NCI-H146 treated with DMSO at 0.1 percent for 48 hours (cell line): ENCODE measurements at regions not wholly inside any gene's neighbourhood (a gene's known extent, or its start where the extent isn't known, plus 50 kb on each side); places are given as distances from the start of the nearest gene placed in this dataset.

Source experiments
- DNase-seq: peaks from one replicate; lab custom pipeline; 2025; ENCODE audit not compliant: unreplicated experiment; lab: John Stamatoyannopoulos, UW

DNA sequence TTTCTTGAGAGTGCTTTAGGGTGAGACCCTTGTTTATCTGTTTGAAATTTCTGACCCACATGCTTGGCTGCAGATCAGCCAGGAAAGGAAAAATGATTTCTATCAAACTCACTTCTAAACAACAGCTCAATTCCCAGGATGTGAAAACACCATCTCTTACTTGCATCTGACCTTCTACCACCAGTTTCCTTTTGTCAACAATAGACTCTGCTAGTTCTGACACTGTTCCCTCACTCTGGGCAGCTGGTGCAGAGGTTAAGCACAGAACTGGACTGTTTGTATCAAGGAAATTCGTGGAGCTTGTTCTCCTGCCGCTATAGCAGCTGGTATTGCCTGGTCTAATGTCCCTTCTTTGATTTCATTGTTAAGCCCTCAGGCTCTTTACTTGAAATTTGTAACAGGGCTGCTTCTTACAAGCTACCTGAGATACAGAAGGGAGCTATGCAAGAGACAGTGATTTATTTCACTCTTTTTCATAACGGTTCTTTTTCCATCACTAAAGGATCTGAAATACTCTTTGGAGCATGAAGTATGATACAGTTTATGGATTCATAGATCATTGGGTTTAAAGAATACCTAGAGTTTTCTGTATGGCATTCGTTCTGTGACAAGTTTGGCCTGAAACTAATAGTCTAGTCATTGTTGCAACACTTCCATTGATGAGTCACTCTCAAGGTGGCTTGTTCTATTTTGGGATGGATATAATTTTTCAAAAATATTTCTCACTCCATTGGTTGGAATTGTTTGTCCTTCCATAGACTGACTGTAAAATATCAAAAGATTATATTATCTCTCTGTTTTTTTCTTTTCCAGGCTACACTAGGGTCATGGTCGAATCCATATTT lies 178.2 kb upstream of the ZC3H12C start:
- peak; percentile 36 for DNase-seq

DNA sequence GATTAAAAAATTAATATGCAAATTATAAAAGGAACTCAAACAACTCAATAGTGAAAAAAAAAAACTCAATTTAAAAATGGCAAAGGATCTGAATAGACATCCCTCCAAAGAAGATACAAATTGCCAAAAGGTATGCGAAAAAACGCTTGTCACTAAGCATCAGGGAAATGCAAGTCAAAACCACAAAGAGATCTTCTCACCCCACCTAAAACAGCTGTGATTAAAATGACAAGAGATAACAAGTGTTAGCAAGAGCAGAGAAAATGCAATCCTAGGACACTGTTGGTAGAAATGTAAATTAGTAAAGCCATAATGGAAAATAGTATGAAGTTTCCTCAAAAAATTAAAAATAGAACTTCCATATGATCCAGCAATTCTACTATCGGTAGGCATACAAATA lies 166.3 kb upstream of the ZC3H12C start:
- DNase-seq, result no peak

DNA sequence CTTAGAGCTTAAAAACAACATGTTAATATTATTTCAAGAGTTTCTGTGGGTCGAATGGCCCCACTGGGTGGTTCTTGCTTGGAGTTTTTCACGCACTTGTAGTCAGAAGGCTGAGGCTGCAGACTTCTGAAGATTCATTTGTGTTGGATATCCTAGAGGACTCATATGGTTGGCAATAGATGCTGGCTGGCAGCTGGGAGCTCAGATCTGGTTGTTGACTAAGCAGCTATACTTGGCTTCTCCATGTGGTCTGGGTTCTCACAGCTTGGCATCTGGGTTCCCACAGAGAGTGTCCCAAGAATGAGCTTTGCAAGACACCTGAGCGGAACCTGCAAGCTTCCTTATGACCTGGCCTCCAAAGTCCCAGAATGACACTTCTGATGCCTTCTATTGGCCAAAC lies 163.9 kb upstream of the ZC3H12C start:
- no peak for DNase-seq

DNA sequence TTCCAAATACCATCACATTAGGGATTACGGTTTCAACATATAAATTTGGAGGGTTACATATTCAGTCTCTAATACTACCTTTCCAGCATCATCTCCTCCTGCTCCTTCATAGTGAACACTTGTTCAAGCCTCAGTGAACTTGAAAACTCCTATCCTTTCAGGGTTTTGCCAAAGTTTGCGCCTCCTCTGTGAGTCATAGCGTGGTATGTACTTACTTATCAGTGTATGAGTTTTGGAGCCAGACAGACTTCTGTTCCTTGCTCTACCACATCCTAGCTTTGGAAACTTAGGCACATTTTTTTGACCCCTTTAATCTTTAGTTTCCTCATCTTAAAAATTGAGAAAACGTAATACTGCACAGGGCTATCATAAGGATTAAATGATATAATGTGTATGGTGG lies 160.1 kb upstream of the ZC3H12C start:
- no peak for DNase-seq

DNA sequence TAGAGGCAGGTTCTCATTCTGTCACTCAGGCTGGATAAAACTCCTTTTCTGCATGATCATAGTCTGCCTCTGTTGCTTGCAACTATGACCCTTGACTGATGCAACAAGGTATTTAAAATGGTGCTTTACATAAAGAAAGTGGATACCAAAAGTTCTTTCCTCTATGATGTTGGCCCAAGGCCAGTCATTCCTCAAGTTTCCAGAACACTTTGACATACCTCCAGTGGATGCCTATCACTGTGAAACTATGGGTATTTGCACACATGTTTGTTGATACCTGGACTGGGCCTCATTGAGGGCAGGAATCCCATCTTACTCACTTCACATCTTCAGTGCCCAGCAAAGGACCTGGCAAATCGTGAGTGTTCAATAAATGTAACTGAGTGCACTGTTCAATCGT lies 159.0 kb upstream of the ZC3H12C start:
- no peak for DNase-seq

DNA sequence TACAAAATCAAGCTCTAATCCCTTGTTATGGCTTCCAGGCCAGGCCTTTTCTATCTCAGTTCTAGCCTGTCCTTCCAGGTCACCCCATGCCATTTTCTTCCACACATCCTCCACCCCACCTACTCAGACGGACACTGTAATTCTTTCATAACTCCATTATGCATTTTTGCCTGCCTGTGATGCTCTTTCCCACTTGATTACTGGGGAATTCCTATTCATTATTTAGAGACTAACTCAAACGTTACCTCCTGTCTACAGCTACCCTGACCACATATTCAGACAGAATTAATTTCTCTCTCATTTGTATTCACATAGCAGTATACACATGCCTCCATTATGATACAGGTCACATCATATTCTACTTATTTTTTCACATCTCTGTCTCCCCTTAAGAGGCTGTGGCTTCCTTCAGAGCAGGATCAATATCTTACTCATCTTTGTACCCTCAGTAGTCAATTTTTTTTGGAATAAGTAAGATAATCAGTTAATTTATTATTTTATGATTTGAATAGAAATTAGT lies 156.5 kb upstream of the ZC3H12C start:
- no peak for DNase-seq

DNA sequence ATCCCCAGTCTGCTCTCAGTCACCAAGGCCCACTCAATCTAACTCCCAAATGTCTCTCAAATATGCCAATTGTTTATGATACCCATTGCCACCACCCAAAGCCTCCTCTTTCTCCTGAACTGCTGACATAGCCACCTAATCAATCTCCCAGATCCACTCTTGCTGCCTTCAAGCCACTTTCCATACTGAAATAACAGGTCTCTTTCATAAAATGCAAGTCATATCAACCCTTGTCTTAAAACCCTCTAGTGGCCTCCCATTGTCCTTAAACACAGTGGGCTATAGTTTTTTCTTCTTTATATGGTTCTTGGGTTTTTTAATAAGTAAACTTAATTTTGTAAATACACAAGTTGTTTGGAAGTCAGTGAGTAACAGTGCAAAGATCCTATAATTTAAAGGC lies 155.2 kb upstream of the ZC3H12C start:
- DNase-seq, result no peak

DNA sequence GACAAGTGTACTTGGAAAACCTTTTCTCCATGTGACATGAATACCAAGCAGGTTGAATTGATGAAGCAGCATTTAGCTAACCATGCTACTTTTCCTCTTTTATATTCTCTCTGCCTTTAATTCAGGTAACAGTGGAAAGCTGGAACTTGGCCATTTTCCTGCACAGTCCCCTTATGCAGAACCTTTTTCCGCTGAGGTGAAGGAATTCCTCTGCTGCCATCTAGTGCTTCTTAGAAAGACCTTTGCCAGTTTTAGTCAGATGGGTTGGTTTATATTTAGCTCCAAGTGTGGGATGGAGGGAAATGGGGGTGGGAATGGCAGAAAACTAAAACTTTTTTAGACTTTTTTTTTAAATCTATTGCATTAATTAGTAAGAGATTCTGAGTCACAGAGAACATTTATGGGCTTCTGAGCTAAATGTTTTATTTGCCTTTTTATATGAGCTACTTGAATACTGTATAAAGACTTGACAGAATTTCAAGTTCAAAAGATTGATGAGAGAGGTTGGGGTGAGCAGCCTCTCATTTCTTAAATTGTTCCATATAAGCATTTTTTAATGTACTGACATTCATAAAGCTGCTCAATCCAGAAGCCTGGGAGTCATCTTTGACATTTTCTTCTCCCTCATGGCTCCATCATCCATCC lies 153.9 kb upstream of the ZC3H12C start:
- DNase-seq, result peak; percentile 86

DNA sequence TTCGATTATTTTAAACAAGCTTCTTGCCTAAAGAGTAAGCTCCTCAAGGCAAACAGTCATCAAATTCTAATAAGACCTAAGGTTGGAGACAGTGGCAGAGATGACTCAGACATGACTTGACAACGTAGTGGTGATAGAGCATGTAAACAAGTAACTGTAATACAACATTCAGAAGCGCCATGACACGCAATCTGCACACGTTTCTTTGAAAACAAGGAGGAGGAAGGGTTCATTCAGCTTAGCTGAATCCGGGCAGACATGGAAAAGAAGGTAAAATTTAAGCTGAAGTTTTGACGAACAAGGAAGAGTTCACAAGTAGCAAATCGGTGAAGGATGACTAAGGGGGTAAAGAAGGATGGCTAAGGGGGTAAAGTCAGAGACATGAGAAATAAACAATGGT lies 152.4 kb upstream of the ZC3H12C start:
- DNase-seq, result no peak

DNA sequence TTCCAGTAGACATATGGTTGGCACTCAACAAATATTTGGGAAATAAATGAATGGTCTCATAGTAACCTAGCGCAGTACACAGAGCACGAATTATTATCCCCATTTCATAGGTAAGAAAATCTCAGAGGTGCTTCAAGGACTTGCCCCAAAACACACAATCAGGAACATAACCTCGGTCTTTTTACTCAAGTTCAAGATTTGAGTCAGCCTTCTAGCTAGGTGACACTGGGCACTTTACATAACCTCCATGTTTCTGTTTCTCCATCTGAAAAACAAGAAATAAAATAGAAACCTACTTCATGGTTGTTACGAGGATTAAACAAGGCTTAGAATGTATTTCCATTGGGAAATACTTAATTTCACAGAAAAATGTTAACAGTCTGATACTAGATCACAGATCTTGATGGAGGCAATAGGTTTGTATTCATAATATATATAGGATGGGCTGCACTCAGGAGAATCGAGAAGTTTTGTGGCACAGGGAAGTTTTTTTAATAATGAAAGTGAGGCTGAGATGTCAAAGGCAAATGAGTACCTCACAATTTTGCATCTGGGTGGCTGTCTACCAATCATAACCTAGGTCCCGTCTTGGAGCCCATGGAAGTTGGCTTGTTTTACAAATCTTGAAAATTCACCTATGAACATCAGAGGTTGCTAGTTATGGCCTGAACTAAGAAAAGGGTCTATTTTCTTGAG lies 147.4 kb upstream of the ZC3H12C start:
- no peak for DNase-seq

DNA sequence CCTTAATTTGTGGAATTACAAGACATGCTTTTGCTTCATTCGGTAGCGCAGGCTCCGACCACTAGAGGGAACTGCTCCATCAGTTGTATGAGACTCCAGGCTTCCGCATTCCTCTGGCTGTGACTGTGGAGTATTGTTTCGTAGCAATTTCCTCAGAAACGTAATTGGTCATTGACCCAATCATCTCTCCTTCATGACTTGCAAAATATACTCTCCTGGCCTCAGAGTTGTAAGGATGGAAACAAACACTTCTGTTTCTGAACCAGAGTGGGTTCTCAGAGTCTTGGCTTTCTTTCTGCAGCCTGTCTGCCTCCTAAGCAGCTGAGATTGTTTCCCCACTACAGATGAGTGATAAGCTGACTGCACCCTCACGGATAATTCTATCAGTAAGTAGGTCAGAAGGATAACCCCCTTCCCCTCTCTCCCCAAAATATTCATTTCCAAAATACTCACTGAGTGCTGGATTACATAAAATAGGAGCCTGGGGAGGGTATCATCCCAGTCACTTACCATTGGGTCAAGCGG lies 146.8 kb upstream of the ZC3H12C start:
- DNase-seq, result peak; percentile 75

DNA sequence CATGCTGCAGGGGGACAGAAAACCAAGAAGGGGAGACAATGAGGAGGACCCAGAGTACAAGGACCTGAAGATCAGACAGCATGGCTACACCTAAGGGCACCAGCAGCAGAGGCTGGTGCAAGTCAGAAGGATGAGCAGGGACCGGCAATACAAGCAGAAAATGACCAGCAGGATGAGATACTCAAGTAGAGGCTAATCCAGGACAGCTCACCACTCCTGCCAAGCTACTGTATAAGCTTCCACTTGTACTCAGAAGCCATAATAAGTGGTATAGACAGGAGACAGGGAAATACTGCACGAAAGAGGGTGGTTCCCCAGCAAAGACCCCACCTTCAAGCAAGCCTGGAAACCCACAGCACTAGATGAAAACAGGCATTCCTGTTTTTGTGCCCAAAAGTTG lies 138.7 kb upstream of the ZC3H12C start:
- DNase-seq, result no peak

DNA sequence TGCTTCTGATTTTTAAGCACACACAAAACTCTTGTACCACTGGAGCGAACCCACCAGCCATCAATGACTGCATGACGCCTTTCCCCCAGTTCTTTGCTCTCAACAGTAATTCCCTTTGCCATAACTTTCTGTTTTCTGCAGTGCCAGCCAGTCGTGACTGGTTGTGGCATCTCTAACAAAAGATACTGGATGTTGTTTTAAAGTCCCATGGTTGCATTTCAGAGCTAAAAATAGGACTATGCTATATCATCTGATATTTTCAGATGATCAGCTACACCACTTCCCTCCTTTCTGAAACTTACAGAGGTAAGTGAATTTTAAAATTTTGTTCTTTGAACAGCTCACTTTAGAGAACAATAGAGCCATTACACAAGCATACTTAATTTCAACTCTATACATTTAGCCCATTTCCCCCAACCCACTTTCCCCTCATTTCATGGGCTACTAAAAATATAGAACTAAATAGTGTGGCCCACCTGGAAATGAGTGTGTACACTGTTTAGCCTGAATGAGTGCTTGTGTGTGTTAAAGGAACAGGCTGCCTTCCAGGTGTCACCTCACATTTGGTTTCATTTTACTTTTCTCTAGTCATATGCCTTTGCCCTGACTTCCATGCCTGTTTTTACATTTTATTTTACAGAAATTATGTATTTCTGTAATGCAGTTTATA lies 136.9 kb upstream of the ZC3H12C start:
- no peak for DNase-seq

DNA sequence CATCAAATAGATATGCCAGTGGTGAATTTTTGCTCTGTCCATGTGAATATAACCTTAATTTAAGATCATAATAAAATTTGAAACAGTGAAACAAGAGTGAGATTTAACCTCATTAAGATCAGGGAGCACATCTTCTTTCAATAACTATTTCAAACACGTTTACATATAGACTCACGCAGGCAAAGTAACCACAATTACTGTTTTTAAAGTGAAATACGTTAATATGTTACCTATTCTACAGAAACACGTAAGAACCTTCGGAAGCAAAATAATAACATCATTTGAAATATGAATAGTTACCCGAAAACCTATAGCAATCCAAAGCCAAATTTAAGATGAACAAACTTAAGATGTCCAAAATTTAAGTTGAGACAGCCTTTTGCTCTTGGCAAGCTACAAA lies 136.2 kb upstream of the ZC3H12C start:
- no peak for DNase-seq

DNA sequence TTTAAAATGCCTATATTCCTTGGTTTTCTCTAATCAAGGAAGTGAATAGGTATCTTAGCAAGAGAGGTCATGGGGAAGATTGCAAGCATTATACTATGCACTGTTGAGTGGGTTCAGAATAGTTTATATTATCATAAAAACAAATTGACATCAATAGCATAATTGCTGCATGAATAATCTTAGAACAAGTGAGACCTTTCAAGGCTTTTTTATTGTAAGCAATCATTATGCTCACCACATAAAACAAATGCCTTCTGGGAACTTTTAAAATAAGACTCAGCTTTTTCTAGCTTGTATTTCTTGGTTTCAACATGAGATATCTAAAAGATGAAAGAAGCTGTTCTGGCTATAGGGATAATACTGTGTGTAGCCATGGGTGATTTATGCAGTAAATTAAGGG lies 135.6 kb upstream of the ZC3H12C start:
- DNase-seq, result no peak

DNA sequence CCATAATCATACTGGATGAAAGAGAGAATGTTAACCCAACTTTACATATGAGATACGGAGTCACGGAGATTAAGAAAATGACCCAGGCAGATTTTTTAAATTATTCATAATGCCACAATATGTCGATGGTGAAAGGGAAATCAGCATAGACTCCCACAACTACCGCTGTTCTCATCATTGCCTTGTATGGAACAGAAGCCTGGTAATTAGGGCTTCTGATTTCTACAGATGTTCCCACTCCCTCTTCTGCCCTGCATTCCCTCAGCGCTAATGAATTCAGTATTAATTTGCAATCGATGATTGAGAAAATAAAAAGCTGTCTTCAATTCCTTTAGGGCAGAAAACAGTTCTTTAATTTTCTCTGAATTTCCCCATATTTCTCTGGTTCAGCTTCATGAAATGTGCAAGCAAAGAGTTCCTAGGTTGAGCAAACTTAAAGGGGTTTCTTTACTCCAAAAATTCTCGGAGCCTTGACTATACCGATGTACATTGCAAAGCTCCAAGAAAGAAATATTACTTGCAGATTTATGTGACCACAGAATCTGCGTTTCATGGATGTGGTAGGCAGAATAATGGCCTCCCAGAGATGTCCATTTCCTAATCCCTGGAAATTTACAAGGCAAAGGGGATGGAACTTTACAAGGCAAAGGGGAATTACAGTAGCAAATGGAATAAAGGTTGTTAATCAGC lies 134.9 kb upstream of the ZC3H12C start:
- no peak for DNase-seq

DNA sequence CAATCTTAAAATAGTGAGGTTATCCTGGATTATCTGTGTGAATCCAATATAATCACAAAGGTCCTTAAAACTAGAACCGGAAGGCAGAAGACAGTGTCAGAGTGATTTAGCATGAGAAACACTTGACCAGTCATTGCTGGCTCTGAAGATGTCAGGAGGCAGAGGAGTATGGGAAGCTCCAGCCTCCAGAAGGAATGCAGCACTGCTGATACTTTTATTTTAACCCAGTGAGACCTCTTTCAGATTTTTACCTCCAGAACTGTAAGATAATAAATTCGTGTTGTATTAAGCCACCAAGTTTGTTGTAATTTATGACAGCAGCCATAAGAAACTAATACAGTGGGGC lies 134.4 kb upstream of the ZC3H12C start:
- no peak for DNase-seq

DNA sequence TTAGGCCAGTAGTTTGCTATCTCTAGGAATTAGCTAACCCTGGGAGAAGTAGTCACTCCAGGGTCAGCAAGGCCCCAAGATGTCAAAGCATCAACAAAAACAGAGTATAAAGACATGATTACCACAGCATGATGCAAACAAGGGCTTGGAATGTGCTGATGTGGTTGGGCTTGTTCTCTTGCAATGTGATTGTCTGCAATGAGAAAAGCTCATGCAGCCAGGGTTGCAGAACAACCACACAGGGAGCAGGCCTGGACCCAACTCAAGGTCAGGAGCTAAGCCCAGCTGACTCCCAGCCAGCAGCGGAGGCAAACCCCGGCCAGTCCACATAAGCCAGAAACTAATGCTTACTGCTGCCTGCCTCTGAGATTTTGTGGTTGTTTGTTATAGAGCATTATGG lies 132.4 kb upstream of the ZC3H12C start:
- DNase-seq, result no peak

DNA sequence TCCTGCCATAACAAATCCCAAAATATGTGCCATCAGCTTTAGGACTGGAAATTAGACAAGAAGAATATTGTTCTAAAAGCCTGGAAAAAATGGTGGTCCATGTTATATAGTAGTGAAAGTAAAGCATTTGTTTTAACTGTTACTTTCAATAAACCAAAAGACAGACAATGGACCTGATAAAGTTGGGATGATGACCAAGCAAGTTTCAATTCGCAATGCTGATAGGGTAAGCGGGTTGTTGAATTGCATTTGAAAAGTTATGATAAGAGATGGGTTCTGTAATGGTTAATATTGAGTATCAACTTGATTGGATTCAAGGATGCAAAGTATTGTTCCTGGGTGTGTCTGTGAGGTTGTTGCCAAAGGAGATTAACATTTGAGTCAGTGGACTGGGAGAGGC lies 131.9 kb upstream of the ZC3H12C start:
- DNase-seq, result no peak

DNA sequence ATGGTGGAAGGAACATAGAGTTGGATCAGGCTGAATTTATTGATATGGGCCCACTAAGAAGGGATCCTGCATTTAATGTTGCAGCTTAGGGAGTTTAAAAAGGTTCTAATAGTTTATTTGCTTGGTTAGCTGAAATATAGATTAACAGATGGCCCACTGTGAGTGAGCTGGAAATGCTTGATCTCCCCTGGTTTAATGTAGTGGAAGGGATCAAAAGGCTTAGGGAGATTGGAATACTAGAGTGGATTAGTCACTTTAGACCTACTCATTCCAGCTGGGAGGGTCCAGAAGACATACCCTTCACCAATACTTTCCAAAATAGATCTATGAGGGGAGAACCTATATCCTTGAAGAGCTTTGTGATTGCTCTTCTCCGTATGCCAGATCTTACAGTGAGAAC lies 130.1 kb upstream of the ZC3H12C start:
- no peak for DNase-seq

DNA sequence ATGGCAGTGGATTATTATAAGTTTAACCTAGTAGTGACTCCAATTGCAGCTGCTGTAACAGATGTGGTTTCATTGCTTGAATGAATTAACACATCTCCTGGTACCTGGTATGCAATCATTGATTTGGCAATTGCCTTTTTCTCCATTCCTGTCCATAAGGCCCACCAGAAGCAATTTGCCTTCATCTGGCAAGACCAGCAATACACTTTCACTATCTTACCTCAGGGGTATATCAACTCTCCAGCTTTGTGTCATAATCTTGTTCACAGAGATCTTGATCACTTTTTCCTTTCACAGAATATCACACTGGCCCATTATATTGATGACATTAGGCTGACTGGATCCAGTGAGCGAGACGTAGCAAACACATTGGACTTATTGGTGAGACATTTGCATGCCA lies 128.7 kb upstream of the ZC3H12C start:
- DNase-seq, result no peak
